ACC112 (cell line): ENCODE measurements at regions not wholly inside any gene's neighbourhood (a gene's known extent, or its start where the extent isn't known, plus 50 kb on each side); places are given as distances from the start of the nearest gene placed in this dataset.
"Not testable (repeated sequence)": the region's sequence is repeated elsewhere in the genome, so short reads cannot be mapped to it uniquely, and the experiment has no call there.

Experiments used
- H2AFZ ChIP-seq: fragments of 200-600 bp; sonication (generic); one replicate; pipeline ENCODE4 v1.6.0; 2017; ENCODE audit warnings: antibody characterized with exemption, low read length; ENCODE audit not compliant: unreplicated experiment
- H3K27ac ChIP-seq: fragments of 200-600 bp; sonication (generic); 2 replicates; pipeline ENCODE4 v1.5.1; 2014; ENCODE audit warnings: low read depth, mild to moderate bottlenecking, antibody characterized with exemption, low read length, moderate library complexity
- H3K27me3 ChIP-seq: fragments of 200-600 bp; sonication (generic); 2 replicates; pipeline ENCODE4 v1.6.1; 2014; ENCODE audit warnings: mild to moderate bottlenecking, antibody characterized with exemption, low read length, moderate library complexity, mixed read lengths; ENCODE audit not compliant: insufficient read depth
- H3K36me3 ChIP-seq: fragments of 200-600 bp; sonication (generic); 2 replicates; pipeline ENCODE4 v1.6.1; 2016; ENCODE audit warnings: mild to moderate bottlenecking, antibody characterized with exemption, low read length, moderate library complexity, mixed read lengths; ENCODE audit not compliant: insufficient read depth
- H3K4me1 ChIP-seq: fragments of 200-600 bp; sonication (generic); one replicate; pipeline ENCODE4 v1.6.1; 2016; ENCODE audit warnings: low read length, mixed read lengths; ENCODE audit not compliant: insufficient read depth, unreplicated experiment, control insufficient read depth
- H3K4me3 ChIP-seq: fragments of 200-600 bp; sonication (generic); 2 replicates; pipeline ENCODE4 v1.5.1; 2014; ENCODE audit warnings: mild to moderate bottlenecking, low read depth, low read length
- H3K79me2 ChIP-seq: fragments of 200-600 bp; sonication (generic); one replicate; pipeline ENCODE4 v1.6.0; 2016; ENCODE audit warnings: low read length; ENCODE audit not compliant: control insufficient read depth, unreplicated experiment, insufficient read depth

DNA sequence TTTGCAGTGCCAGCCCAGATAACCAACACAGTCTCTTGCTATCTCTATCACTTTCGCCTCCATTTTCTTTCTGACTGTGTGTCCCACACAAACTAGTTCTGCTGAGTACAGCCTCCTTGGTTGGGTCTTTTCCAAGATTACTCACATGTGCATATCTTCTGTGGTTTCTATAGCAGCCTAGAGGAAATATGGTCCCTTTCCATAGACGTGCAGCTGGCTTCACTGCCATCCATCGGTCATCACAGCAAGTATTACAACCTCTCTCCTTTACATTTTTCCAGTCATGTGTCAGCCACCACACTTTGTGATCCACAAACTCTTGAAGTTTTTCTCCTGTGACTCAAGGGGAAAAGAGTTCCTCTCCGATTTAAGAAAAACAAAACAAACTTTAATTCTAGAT is 893.4 kb upstream of the ADGRL4 start:
- peak overlapping the region; percentile 55 for H3K27ac ChIP-seq
- H3K4me3 ChIP-seq: no peak overlapping the region
- no peaks in the 10 kb centered on the region; the same call in 1 of the 2 replicates for H3K36me3 ChIP-seq
- peak overlapping the region; percentile 57 for H2AFZ ChIP-seq
- no peaks in the 10 kb centered on the region for H3K79me2 ChIP-seq
- no peaks in the 10 kb centered on the region for H3K27me3 ChIP-seq
- peaks cover 15% of the 10 kb centered on the region for H3K4me1 ChIP-seq

DNA sequence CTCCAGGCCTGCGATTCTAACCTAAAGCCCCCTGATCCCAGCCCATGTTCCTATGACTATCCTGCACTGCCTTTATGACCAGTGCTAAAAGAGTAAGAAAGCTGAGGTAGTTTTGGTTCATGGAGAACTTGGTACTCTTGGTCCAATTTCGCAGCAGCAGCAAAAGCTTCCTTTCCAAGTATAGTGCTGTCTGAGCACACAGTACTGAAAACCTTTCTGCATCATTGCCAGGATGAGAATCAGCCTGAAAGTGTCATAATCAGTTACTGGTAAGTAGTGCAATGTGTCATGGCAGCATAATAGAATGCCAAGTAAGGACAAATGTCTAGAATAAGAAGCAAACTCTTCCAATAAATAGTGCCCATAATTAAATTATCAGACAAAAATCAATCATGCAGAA is 889.6 kb upstream of the ADGRL4 start:
- no peak overlapping the region for H3K27ac ChIP-seq
- H3K4me3 ChIP-seq: no peak overlapping the region
- no peak overlapping the region for H2AFZ ChIP-seq

GRCh38 chr1:79895573-79895972 is 889.0 kb upstream of the ADGRL4 start:
- Histone ChIP-seq H3K27ac (no peak overlapping the region), H3K36me3 (no peaks in the 10 kb centered on the region; the same call in 1 of the 2 replicates), H3K79me2 (no peaks in the 10 kb centered on the region), H2AFZ (no peak overlapping the region), H3K4me3 (no peak overlapping the region), H3K4me1 (peaks cover 13% of the 10 kb centered on the region), H3K27me3 (no peaks in the 10 kb centered on the region)

More for the DNA sequence above, 889.6 kb upstream of the ADGRL4 start:
- no peaks in the 10 kb centered on the region for H3K27me3 ChIP-seq
- no peaks in the 10 kb centered on the region for H3K79me2 ChIP-seq
- H3K36me3 ChIP-seq: no peaks in the 10 kb centered on the region; the same call in 1 of the 2 replicates
- peaks cover 15% of the 10 kb centered on the region for H3K4me1 ChIP-seq

DNA sequence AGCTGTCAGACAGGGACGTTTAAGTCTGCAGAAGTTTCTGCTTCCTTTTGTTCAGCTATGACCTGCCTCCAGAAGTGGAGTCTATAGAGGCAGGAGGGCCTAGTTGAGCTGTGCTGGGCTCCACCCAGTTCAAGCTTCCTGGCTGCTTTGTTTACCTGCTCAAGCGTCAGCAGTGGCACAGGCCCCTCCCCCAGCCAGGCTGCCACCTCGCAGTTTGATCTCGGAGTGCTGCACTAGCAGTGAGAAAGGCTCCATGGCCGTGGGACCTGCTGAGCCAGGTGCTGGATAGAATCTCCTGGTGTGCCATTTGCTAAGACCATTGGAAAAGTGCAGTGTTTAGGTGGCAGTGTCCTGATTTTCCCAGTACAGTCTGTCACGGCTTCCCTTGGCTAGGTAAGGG is 887.6 kb upstream of the ADGRL4 start:
- not testable (repeated sequence) for H3K4me3 ChIP-seq, H3K36me3 ChIP-seq, H3K79me2 ChIP-seq, H3K4me1 ChIP-seq, H3K27ac ChIP-seq, H2AFZ ChIP-seq, H3K27me3 ChIP-seq

GRCh38 chr1:79887059-79887458 is 880.5 kb upstream of the ADGRL4 start:
- Histone ChIP-seq H3K27me3 (no peaks in the 10 kb centered on the region), H3K36me3 (no peaks in the 10 kb centered on the region), H3K79me2 (no peaks in the 10 kb centered on the region), H3K27ac (no peak overlapping the region), H3K4me3 (no peak overlapping the region), H2AFZ (no peak overlapping the region), H3K4me1 (no peaks in the 10 kb centered on the region)

- H3K4me1 ChIP-seq: no peaks in the 10 kb centered on the region
- H3K79me2 ChIP-seq: no peaks in the 10 kb centered on the region
- H3K36me3 ChIP-seq: no peaks in the 10 kb centered on the region
- no peaks in the 10 kb centered on the region for H3K27me3 ChIP-seq
- H3K27ac ChIP-seq: no peak overlapping the region
- no peak overlapping the region for H3K4me3 ChIP-seq
- no peak overlapping the region for H2AFZ ChIP-seq
Observed at GRCh38 chr1:79885101-79885500, 878.6 kb upstream of the ADGRL4 start.

DNA sequence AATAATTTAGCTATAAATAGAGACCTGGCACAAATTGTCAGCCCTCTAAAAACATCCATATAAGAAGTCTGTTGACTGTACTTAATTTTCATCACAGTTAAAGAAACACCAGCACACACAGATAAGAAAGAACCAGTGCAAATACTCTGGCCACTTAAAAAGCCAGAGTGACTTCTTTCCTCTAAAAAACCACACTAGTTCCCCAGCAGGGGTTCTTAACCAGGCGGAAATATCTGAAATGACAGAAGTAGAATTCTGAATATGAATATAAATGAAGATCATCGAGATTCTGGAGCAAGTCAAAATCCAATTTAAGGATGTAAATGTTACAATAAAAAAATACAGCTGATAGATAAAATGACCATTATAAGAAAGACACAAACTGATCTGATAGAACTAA is 870.6 kb upstream of the ADGRL4 start:
- no peaks in the 10 kb centered on the region for H3K79me2 ChIP-seq
- no peak overlapping the region for H3K4me3 ChIP-seq
- H3K27me3 ChIP-seq: no peaks in the 10 kb centered on the region
- no peak overlapping the region for H2AFZ ChIP-seq
- no peak overlapping the region for H3K27ac ChIP-seq
- no peaks in the 10 kb centered on the region for H3K4me1 ChIP-seq
- H3K36me3 ChIP-seq: no peaks in the 10 kb centered on the region

GRCh38 chr1:79875187-79875586 is 868.7 kb upstream of the ADGRL4 start:
- Histone ChIP-seq H3K36me3 (no peaks in the 10 kb centered on the region), H3K4me1 (no peaks in the 10 kb centered on the region), H2AFZ (no peak overlapping the region), H3K27me3 (no peaks in the 10 kb centered on the region), H3K4me3 (no peak overlapping the region), H3K79me2 (no peaks in the 10 kb centered on the region), H3K27ac (no peak overlapping the region)

DNA sequence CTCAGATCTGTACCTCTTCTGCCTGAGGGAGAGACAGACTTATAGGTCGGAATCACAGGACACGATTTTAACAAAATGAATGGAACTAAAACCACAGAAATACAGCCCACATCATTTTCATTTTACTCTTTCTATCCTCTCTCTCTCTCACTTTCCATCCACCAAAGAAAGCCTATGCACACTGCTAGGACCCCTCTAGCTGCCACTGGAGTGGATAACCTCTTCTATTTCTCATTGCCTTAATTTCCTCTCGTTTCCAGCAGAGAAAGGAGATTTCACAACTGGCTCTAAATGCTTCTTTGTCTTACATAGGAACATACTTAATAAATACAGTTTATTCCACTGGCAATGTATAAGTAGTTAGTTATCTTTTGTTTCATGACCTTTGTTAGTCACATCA is 867.8 kb upstream of the ADGRL4 start:
- Histone ChIP-seq H3K4me3 (no peak overlapping the region), H3K79me2 (no peaks in the 10 kb centered on the region), H3K36me3 (no peaks in the 10 kb centered on the region), H3K4me1 (no peaks in the 10 kb centered on the region), H3K27ac (no peak overlapping the region), H2AFZ (no peak overlapping the region), H3K27me3 (no peaks in the 10 kb centered on the region)

DNA sequence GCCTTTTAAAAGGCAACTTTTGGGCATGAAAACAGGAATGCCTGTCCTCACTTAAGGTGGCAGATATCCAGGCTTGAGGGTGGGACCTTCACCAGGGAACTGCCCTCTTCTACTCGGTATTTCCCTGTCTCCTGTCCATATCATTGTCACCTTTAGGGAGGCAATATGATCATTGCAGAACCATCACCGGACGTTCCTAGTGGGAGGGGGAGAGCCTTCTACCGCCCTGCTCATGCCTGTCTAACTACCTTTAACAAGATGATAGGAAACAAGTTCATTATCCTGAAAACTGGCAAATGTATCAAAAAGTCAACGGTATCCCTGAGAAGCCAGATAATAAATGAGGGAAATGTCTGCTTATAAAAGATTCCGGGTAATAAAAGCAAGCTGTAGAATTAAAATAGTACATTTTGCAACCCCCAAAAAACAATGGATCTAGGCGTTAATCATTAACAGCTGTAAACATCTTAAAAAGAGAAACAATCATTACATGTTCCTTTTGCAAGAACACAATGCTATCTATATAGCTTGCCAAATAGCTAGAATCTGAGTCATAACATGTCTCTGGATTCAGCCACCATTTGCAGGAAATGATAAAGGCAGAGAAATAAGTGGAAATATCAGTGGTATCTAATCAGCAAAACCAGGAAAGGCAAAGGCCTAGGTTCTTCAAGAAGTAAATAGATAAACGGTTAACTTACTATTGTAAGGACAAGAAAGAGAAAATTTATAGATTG is 852.9 kb upstream of the ADGRL4 start:
- Histone ChIP-seq H3K4me1 (peaks cover 16% of the 10 kb centered on the region), H2AFZ (peak overlapping the region; percentile 76), H3K36me3 (no peaks in the 10 kb centered on the region), H3K4me3 (peak overlapping the region; percentile 43), H3K27me3 (no peaks in the 10 kb centered on the region), H3K79me2 (no peaks in the 10 kb centered on the region), H3K27ac (peak overlapping the region; percentile 31; the same call in 1 of the 2 replicates)

DNA sequence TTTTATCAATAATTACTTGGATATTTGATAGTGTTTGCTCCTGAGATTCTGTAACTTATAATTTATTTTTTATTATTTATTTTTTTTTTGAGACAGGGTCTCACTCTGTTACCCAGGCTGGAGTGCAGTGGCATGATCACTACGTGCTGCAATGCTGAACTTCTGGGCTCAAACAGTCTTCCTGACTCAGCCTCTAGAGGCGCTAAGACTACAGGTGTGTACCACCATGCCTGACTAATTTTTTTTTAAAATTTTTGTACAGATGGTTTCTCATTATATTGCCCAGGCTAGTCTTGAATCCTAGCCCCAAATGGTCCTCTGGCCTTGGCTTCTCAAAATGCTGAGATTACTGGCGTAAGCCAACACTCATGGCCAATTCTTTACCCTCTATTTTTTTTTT is 845.5 kb upstream of the ADGRL4 start:
- Histone ChIP-seq H3K4me1 (no peaks in the 10 kb centered on the region), H2AFZ (no peak overlapping the region), H3K79me2 (no peaks in the 10 kb centered on the region), H3K27me3 (no peaks in the 10 kb centered on the region), H3K27ac (no peak overlapping the region), H3K4me3 (no peak overlapping the region), H3K36me3 (no peaks in the 10 kb centered on the region)
